Neural cell (in vitro differentiated cells): ENCODE measurements at regions not wholly inside any gene's neighbourhood (a gene's known extent, or its start where the extent isn't known, plus 50 kb on each side); places are given as distances from the start of the nearest gene placed in this dataset.

Experiments used
- H2AFZ ChIP-seq: fragments of 200-600, 300-800 bp; sonication (generic), shearing (Covaris generic); 2 replicates; pipeline ENCODE4 v1.6.0; 2014; ENCODE audit warnings: low read depth, mild to moderate bottlenecking, antibody characterized with exemption, low read length, moderate library complexity
- H3F3A ChIP-seq: fragments of 200-600 bp; shearing (Covaris generic); 2 replicates; pipeline ENCODE4 v1.6.1; 2016; ENCODE audit warnings: mild to moderate bottlenecking, moderate library complexity, mixed read lengths, antibody characterized with exemption, low read length; ENCODE audit not compliant: insufficient read depth, poor library complexity, severe bottlenecking
- H3K27ac ChIP-seq: fragments of 200-600, 300-800 bp; sonication (generic), shearing (Covaris generic); 2 replicates; pipeline ENCODE4 v1.5.1; 2014; ENCODE audit warnings: mild to moderate bottlenecking, low read length, moderate library complexity
- H3K27me3 ChIP-seq: fragments of 300-800, 200-600 bp; sonication (generic), shearing (Covaris generic); 2 replicates; pipeline ENCODE4 v1.6.0; 2014; ENCODE audit warnings: mild to moderate bottlenecking, low read depth, low read length, moderate library complexity; ENCODE audit not compliant: insufficient read depth
- H3K36me3 ChIP-seq: fragments of 300-800, 200-600 bp; sonication (generic), shearing (Covaris generic); 2 replicates; pipeline ENCODE4 v1.5.1; 2014; ENCODE audit warnings: mild to moderate bottlenecking, antibody characterized with exemption, low read length, moderate library complexity; ENCODE audit not compliant: insufficient read depth
- H3K4me2 ChIP-seq: fragments of 300-800, 200-600 bp; sonication (generic), shearing (Covaris generic); 2 replicates; pipeline ENCODE4 v1.6.0; 2014; ENCODE audit warnings: mild to moderate bottlenecking, low read length
- H3K4me3 ChIP-seq: fragments of 300-800, 200-600 bp; sonication (generic), shearing (Covaris generic); 2 replicates; pipeline ENCODE4 v1.5.1; 2014; ENCODE audit warnings: mild to moderate bottlenecking, low read length, moderate library complexity
- H3K79me2 ChIP-seq: fragments of 200-600 bp; shearing (Covaris generic); replicated peaks from 2 replicates; pipeline ENCODE4 v1.6.0; 2014; ENCODE audit warnings: mild to moderate bottlenecking, low read length, moderate library complexity; ENCODE audit not compliant: insufficient read depth
- H3K9ac ChIP-seq: fragments of 300-800, 200-600 bp; sonication (generic), shearing (Covaris generic); 2 replicates; pipeline ENCODE4 v1.6.1; 2016; ENCODE audit warnings: mild to moderate bottlenecking, low read length, mixed read lengths
- H3K9me2 ChIP-seq: fragments of 200-600 bp; shearing (Covaris generic); 2 replicates; pipeline ENCODE4 v1.6.1; 2016; ENCODE audit warnings: mild to moderate bottlenecking, low read length, mixed read lengths; ENCODE audit not compliant: insufficient read depth
- H3K9me3 ChIP-seq: fragments of 200-600, 300-800 bp; sonication (generic), shearing (Covaris generic); 2 replicates; pipeline ENCODE4 v1.6.1; 2016; ENCODE audit warnings: mild to moderate bottlenecking, mixed run types, low read length, moderate library complexity, mixed read lengths
- H4K20me1 ChIP-seq: fragments of 200-600 bp; shearing (Covaris generic); 2 replicates; pipeline ENCODE4 v1.6.1; 2016; ENCODE audit warnings: mild to moderate bottlenecking, mixed run types; ENCODE audit not compliant: insufficient read depth
- EP300 ChIP-seq: fragments of 450-650 bp; conservative IDR thresholded peaks from 2 replicates; pipeline ENCODE4 v1.6.1; 2014; ENCODE audit warnings: antibody characterized with exemption, mild to moderate bottlenecking, moderate library complexity; ENCODE audit not compliant: poor library complexity, severe bottlenecking
- EZH2 ChIP-seq: fragments of 200-600, 300-800 bp; shearing (Covaris generic), sonication (generic); IDR thresholded peaks from 2 replicates; pipeline ENCODE4 v1.6.1; 2014; ENCODE audit warnings: antibody characterized with exemption, low read length, borderline replicate concordance, mild to moderate bottlenecking; ENCODE audit not compliant: insufficient read depth, poor library complexity, severe bottlenecking
- MXI1 ChIP-seq: fragments of 450-650 bp; conservative IDR thresholded peaks from 2 replicates; pipeline ENCODE4 v1.6.1; 2014; ENCODE audit warnings: antibody characterized with exemption, mild to moderate bottlenecking; ENCODE audit not compliant: poor library complexity, severe bottlenecking
- POLR2AphosphoS5 ChIP-seq: IDR thresholded peaks from 2 replicates; pipeline ENCODE4 v1.6.1; 2012
- RAD21 ChIP-seq: fragments of 450-650 bp; conservative IDR thresholded peaks from 2 replicates; pipeline ENCODE4 v1.6.1; 2014; ENCODE audit warnings: antibody characterized with exemption, mild to moderate bottlenecking, moderate library complexity
- SMC3 ChIP-seq: fragments of 450-650 bp; conservative IDR thresholded peaks from 2 replicates; pipeline ENCODE4 v1.6.1; 2014; ENCODE audit warnings: antibody characterized with exemption, mild to moderate bottlenecking, moderate library complexity; ENCODE audit not compliant: poor library complexity
- TAF1 ChIP-seq: IDR thresholded peaks from 2 replicates; pipeline ENCODE4 v1.6.1; 2012; ENCODE audit warnings: low read depth
- TF ChIP-seq, protein P1 (sequence below): IDR thresholded peaks from 2 replicates; pipeline ENCODE4 v1.6.1; 2012; ENCODE audit warnings: borderline replicate concordance
- TF ChIP-seq, protein P2 (sequence below): fragments of 450-650 bp; IDR thresholded peaks from 2 replicates; pipeline ENCODE4 v1.5.1; 2014; ENCODE audit warnings: antibody characterized with exemption, mild to moderate bottlenecking, moderate library complexity; ENCODE audit not compliant: poor library complexity, severe bottlenecking

DNA sequence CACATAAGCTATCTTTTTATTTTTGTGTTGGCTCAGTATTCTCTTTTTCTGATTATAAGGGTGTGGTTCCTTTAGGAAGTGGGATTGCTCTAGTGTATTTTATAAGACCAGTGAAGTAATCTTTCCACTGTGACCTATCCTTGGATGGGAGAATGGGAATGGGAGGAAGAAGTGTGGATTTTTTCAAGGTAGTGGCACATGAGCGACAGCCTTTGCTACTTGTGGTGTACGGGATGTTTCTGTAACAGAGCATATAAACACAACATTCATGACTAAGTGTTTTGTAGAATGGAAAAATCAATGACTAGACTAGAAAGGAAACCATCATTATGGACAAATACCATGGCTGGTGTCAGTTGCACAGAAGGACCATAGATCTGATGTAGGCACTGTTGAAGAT, 209.6 kb downstream of the GIPC2 start:
- no peak overlapping the region for H3K27ac ChIP-seq
- H3K9ac ChIP-seq: no peak overlapping the region
- H2AFZ ChIP-seq: no peak overlapping the region
- no peaks in the 10 kb centered on the region for H3K79me2 ChIP-seq
- no peaks in the 10 kb centered on the region for H3K36me3 ChIP-seq
- H4K20me1 ChIP-seq: no peaks in the 10 kb centered on the region
- no peaks in the 10 kb centered on the region for H3K9me3 ChIP-seq
- no peak for TF ChIP-seq SMC3
- no peak for TF ChIP-seq RAD21
- TF ChIP-seq, protein P1, sequence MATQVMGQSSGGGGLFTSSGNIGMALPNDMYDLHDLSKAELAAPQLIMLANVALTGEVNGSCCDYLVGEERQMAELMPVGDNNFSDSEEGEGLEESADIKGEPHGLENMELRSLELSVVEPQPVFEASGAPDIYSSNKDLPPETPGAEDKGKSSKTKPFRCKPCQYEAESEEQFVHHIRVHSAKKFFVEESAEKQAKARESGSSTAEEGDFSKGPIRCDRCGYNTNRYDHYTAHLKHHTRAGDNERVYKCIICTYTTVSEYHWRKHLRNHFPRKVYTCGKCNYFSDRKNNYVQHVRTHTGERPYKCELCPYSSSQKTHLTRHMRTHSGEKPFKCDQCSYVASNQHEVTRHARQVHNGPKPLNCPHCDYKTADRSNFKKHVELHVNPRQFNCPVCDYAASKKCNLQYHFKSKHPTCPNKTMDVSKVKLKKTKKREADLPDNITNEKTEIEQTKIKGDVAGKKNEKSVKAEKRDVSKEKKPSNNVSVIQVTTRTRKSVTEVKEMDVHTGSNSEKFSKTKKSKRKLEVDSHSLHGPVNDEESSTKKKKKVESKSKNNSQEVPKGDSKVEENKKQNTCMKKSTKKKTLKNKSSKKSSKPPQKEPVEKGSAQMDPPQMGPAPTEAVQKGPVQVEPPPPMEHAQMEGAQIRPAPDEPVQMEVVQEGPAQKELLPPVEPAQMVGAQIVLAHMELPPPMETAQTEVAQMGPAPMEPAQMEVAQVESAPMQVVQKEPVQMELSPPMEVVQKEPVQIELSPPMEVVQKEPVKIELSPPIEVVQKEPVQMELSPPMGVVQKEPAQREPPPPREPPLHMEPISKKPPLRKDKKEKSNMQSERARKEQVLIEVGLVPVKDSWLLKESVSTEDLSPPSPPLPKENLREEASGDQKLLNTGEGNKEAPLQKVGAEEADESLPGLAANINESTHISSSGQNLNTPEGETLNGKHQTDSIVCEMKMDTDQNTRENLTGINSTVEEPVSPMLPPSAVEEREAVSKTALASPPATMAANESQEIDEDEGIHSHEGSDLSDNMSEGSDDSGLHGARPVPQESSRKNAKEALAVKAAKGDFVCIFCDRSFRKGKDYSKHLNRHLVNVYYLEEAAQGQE: no peak
- TF ChIP-seq EZH2: no peak
- no peak for TF ChIP-seq MXI1
- no peak for TF ChIP-seq EP300
- no peak for TF ChIP-seq TAF1
- no peaks in the 10 kb centered on the region for H3F3A ChIP-seq
- no peaks in the 10 kb centered on the region for H3K9me2 ChIP-seq
- no peak overlapping the region for H3K4me3 ChIP-seq
- no peak overlapping the region for H3K4me2 ChIP-seq
- no peaks in the 10 kb centered on the region for H3K27me3 ChIP-seq

DNA sequence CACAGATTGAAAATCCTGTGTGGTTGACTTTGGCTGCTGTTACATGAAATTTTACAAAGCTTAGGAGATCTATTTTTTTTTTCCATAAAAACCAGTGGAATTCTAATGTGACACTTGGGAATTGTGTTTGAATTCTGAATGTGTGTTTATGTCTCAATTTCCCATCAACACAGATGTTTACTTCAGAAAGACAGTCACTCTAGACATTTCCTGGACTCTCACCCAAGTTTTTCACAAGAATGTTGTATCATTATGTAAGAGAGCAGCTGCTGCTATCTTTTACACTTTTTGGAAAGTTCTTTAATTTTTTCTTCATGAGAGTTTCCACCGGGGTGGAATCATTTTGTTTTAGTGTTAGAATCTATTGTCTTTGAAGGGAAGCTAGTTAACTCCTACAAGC, 210.1 kb downstream of the GIPC2 start:
- H3K36me3 ChIP-seq: no peaks in the 10 kb centered on the region
- H3F3A ChIP-seq: no peaks in the 10 kb centered on the region
- H3K27ac ChIP-seq: no peak overlapping the region
- no peak overlapping the region for H3K4me2 ChIP-seq
- H3K9ac ChIP-seq: no peak overlapping the region
- H2AFZ ChIP-seq: no peak overlapping the region
- H4K20me1 ChIP-seq: no peaks in the 10 kb centered on the region
- H3K9me3 ChIP-seq: no peaks in the 10 kb centered on the region
- H3K79me2 ChIP-seq: no peaks in the 10 kb centered on the region
- no peak overlapping the region for H3K4me3 ChIP-seq
- TF ChIP-seq, protein P2, sequence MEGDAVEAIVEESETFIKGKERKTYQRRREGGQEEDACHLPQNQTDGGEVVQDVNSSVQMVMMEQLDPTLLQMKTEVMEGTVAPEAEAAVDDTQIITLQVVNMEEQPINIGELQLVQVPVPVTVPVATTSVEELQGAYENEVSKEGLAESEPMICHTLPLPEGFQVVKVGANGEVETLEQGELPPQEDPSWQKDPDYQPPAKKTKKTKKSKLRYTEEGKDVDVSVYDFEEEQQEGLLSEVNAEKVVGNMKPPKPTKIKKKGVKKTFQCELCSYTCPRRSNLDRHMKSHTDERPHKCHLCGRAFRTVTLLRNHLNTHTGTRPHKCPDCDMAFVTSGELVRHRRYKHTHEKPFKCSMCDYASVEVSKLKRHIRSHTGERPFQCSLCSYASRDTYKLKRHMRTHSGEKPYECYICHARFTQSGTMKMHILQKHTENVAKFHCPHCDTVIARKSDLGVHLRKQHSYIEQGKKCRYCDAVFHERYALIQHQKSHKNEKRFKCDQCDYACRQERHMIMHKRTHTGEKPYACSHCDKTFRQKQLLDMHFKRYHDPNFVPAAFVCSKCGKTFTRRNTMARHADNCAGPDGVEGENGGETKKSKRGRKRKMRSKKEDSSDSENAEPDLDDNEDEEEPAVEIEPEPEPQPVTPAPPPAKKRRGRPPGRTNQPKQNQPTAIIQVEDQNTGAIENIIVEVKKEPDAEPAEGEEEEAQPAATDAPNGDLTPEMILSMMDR: no peak
- TF ChIP-seq POLR2AphosphoS5: no peak
- H3K27me3 ChIP-seq: no peaks in the 10 kb centered on the region
- H3K9me2 ChIP-seq: no peaks in the 10 kb centered on the region

DNA sequence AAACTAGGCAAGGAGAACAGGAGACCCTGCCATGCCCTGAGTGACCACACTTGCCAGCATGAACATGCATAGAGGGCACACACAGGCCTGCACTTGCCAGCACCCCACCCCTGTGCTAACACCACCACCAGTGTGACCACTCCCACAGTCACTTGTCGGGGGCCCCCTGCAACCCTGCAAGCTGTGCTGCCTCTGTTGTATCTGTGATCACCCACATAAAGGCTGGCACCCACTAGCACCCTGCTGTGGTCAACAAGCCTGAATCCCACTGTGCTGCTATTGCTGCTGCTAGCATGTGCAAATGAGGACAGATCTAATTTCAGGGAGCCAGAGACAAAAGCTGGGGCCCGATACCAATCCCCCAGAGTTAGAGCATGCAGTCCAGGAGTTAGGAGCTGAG, 217.7 kb downstream of the GIPC2 start:
- Histone ChIP-seq H3K4me3 (no peak overlapping the region), H3F3A (no peaks in the 10 kb centered on the region), H3K4me2 (no peak overlapping the region), H3K9me2 (no peaks in the 10 kb centered on the region), H3K36me3 (no peaks in the 10 kb centered on the region), H3K27ac (no peak overlapping the region), H2AFZ (no peak overlapping the region), H3K27me3 (no peaks in the 10 kb centered on the region), H3K79me2 (no peaks in the 10 kb centered on the region), H3K9ac (no peak overlapping the region), H4K20me1 (no peaks in the 10 kb centered on the region), H3K9me3 (no peaks in the 10 kb centered on the region)
- no peak for TF ChIP-seq MXI1
- TF ChIP-seq EP300: no peak
- TF ChIP-seq RAD21: no peak
- no peak for TF ChIP-seq TAF1
- no peak for TF ChIP-seq SMC3
- TF ChIP-seq, protein P1: no peak
- no peak for TF ChIP-seq EZH2
- no peak for TF ChIP-seq POLR2AphosphoS5
- TF ChIP-seq, protein P2: no peak
